Activated gamma-delta T cell treated with Interleukin-2 at 50 U/mL for 16 hours (primary cell): ENCODE measurements at regions not wholly inside any gene's neighbourhood (a gene's known extent, or its start where the extent isn't known, plus 50 kb on each side); places are given as distances from the start of the nearest gene placed in this dataset.
"Not testable (repeated sequence)": the region's sequence is repeated elsewhere in the genome, so short reads cannot be mapped to it uniquely, and the experiment has no call there.

ENCODE experiments used
- DNase-seq: peaks from one replicate; pipeline ENCODE4 v3.0.0-alpha.2; 2020

- DNase-seq = no peak
Observed at GRCh38 chr14:88985654-88986053, 161.2 kb downstream of the TTC8 start.

- DNase-seq = no peak
Observed at GRCh38 chr14:88986146-88986841, 161.8 kb downstream of the TTC8 start.

GRCh38 chr14:88986908-88987307 is 162.5 kb downstream of the TTC8 start:
- DNase-seq = not testable (repeated sequence)

DNA sequence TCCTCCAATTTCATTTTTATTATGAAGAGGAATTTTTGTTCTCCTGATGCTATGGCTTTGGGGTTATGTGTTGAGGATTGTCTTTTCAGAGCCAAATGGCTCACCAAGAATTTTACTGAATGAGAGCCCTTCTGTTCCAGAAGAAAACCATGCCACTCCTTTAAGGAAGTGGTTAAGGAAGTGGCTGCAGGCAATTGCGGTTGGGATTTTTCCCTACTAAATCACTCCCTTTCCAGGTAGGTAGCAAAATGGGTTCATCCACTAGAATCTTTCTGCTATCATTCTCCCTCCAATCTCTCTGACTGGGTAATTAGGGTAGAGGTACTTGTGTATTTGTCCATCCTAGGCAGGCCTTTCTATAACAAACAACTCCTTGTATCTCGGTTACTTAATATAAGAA is 163.1 kb downstream of the TTC8 start:
- DNase-seq = no peak

- no peak for DNase-seq
Observed at GRCh38 chr14:88989911-88990310, 165.5 kb downstream of the TTC8 start.

- DNase-seq = no peak
Observed at GRCh38 chr14:88990856-88991255, 166.4 kb downstream of the TTC8 start.

GRCh38 chr14:88992011-88992410 is 167.6 kb downstream of the TTC8 start:
- DNase-seq = no peak

DNA sequence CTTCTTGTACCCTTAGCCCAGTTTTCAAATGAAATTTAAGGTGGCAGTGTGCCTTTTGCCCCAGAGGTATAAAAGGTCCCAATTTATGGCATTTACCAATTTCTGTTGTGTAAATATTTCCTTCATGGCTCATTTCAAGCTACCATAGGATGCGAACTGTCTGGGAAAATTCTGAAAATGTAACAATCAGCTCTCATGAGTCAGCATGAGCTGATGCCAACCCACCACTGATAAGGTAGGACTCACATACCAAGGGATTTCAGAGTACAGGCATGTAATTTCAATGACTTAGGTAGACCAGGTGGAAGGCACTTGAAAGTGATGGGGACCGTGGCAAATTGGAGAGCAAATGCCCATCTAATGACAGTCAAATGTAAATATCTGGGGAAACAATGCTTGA is 169.5 kb downstream of the TTC8 start:
- DNase-seq = no peak

DNA sequence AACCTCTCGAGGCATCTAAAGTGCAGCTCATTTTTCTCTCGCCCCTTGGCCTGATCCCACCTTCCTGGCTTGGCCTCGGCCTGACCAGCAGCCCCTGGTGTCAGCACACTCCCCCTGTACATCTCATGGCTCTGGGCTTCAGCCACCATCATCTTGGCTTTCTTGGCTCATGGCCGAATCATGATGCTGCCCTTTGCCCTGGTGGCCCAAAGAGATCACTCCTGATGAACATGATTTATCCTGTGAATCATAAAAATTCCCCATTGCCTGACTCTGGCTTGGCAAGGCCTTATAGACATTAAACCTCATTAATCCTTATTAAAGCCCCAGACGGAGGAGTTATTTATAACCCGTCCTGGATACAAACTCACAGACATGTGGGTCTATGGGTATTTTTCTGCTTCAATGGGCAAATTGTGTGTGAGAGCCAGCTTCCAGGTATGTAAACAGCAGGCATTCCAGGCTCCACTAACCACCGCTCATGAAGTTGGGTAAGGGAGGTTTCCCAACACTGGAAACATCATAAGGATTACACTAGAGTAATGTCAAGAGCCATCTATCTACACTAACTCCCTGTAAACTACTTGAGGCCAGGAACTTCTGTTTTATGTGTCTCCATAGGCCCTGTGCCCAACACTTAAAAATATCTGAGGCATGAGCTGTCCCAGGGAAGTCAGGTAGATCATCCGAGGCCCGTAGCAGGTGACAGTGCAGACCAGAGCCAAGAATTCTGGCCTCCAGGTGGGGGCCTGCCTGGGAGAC is 171.2 kb downstream of the TTC8 start:
- no peak for DNase-seq

DNA sequence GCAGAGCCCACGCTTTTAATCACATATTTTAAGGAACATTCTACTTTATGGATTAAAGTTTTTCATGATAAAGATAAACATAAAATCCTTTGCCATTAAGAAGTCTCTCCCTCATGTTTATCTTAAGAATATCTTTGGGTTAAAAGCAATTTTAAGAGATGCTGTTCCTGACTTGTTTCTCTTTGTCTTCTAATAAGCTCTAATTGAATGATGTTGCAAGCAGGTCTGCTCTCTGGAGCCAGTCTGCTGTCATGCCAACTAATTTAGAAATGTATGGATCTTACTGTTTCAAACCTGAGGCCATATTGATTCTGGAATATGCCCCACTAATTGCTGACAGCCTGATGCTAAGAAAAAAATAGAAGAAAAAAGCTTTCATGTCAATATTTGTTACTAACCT is 173.6 kb downstream of the TTC8 start:
- DNase-seq = no peak

DNA sequence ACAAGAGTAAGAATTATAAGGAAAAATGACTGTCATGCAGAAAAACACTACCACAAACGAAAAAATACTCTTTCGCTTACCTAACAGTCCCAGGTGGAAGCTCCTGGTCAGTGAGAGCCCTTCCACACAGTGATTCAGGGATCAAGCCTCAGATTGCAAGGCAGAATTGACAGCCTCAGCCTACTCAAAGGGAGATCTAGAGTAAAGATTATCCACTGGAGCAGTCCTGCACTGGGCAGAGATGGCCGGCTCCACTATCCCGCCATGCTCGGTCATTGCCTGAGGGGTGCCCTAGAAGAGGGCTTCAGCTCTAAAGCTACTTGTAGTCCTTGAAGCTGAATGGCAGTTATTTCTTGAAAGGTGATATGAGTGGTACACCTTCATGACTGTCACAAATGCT is 174.7 kb downstream of the TTC8 start:
- DNase-seq = no peak

DNA sequence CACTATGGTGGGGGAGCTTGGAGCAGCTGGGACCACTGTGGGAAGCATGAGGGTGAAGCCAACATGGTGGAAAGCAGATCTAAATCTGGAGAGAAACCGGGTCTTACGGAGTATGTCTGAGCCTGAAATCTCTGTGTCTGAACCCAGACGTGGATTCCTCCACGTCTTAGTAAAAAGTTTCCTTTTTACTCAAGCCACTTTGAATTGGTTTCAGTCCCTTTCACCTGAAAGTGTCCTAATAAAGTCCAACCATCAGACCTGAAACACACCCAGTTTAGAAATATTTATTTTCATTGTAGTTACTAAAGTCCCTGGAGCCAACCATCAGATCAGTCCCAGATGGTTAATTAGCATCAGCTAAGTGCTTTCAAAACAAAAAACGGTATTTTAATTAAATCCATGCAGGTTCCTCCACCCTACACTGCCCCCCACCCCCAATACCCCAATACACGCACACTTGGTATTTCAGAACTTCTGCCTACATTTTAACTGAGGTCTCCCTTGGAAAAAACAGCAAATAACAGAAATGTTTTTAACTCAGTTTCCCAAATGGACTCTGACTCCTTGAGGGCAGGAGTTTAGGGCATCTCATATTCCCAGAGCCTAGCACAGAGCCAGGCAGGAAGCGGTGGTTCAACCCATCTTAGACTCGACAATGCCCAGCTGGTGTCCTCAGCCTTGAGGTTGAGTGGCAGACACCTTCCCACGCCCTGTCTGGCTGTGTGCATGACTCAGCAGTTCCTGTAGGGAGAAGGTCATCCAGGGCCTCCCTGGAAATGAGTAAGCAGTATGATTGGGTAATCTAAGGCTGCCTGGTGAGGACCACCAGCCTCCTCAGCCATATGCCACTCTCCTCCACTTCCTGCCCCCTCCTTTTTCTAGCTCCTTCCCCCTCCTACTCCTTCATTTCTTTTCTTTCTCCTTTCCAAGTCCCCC is 175.8 kb downstream of the TTC8 start:
- DNase-seq = no peak

DNA sequence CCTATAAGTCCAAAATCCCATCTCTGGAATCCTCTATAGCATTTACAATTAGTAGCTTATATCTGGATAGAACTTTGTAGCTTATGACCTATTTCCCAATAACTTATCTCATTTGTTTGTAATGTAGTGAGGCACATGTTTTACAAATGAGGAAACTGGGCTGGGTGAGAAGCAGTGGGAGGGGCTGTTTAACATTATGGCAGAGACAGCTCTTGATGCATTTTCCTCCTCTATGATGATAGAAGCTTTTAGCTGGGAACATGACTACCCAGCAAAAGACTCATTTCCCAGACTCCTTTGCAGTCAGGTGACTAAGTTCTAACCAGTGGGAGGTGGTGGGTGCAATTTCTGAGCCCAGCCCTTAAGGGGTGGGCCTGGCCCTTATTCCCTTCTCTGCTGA is 179.7 kb downstream of the TTC8 start:
- DNase-seq = no peak

DNA sequence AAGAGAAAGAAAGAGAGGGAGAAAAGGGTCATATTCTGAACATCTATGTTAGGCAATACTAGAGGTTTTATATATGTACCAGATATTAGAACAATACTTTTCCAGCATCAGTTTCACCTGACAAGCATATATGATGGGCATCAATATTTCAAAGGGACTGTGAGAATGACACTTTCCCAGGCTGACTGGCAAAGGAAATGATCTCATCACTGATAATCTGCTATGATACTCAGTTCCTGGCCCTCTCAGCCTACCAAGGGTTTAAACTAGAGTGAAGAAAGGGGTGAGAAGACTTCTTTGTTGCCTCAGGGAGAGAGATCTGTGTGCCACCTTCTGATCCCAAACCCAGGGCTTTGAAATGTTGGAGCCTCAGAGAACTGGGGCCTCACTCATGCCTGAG is 183.5 kb downstream of the TTC8 start:
- no peak for DNase-seq

- DNase-seq = no peak
Observed at GRCh38 chr14:89011355-89012281, 187.2 kb downstream of the TTC8 start.

DNA sequence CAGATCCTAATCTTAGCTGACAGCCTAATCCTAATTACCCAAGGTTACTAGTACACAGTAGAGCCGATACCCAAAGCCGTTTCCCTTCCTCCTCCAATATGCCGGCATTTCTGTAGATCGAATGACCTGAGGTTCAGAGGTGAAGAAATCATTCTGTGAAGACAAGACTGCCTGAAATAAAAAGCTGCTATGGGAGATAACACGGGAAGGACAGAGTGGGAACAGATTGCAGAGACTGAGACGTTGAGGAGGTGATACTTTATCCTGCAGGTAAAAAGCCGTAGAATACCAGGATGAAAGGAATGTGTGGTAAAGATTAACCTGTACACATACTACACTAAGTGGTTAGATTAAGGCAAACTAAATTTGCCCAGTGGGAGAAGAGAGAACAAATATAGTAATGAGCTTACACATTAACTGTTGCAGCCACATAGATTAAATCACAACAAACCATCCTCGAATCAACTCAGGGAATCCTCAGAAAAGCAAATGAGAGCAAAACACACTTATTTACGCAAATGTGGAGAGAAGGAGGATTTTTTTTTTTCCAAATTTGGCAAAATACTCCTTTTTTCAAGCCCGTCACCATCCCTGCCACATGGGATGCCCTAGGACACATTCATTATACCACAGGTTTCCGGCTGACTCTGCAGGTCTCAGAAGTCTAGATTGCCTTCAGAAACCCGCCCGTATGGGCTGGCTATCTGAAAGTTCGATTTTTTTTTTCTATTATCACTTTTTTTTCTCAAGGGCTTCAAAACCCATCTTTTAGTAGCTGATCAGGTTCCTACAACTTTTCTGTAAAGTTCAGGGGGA is 188.0 kb downstream of the TTC8 start:
- DNase-seq = no peak

GRCh38 chr14:89013098-89013504 is 188.7 kb downstream of the TTC8 start:
- DNase-seq = no peak

GRCh38 chr14:89013698-89014568 is 189.5 kb downstream of the TTC8 start:
- no peak for DNase-seq

DNA sequence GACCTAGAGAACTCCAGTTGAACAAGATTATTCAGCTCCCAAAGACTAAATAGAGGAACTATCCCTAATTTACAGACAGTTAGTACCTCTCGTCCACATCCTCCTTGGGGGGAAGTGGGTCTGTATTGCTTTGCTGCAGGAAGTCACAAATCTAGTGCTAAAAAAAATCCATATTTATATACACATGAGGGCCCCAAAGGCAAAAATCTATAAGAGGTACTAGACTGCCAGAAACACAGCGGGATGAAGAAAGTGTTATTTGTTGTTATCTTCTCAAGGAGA is 190.1 kb downstream of the TTC8 start:
- DNase-seq = no peak

GRCh38 chr14:89015016-89015415 is 190.6 kb downstream of the TTC8 start:
- no peak for DNase-seq

DNA sequence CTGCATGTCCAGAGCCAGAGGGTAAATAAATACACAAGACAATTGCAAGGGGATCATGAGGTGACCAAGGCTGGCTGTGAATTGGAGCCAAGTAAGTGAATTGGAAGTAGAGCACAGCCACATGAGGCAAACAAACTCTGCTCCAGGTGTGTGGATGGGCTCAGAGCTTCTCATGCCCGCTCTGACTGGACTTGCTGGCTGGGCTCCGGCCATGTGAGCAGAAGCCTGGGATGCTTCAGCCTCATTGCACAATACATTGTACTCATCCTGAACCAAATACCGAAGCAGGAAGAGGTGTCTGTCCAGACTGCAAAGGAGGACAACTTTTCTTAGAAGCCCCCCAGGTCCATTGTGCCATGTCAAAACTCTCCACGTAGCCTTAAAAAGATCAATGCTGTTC is 193.0 kb downstream of the TTC8 start:
- no peak for DNase-seq
